ENCODE measurements at regions not wholly inside any gene's neighbourhood (a gene's known extent, or its start where the extent isn't known, plus 50 kb on each side); places are given as distances from the start of the nearest gene placed in this dataset.

GRCh38 chr7:3106361-3106826, 62.7 kb upstream of the CARD11 start:
- no peak for TF ChIP-seq CTCF (IDR thresholded peaks at IDR 0.05; ENCODE audit: low read length)
- no peak for TF ChIP-seq EZH2 (optimal IDR thresholded peaks at IDR 0.05; ENCODE audit: low read depth, low read length)

Measured in MM.1S (cell line).